Caco-2 (cell line): ENCODE measurements at regions not wholly inside any gene's neighbourhood (a gene's known extent, or its start where the extent isn't known, plus 50 kb on each side); places are given as distances from the start of the nearest gene placed in this dataset.

Source experiments
- BruUV-seq: library from RNA; stranded (reverse); fragments of 400-500 nt; replicated peaks from 2 replicates; lab custom pipeline; 2021; lab: Mats Ljungman, UMichigan
- CTCF ChIA-PET: fragments of 300-600 bp; sonication (Branson Sonifier 250); formaldehyde crosslinking; loops from one replicate; lab custom pipeline; 2022; ENCODE audit warnings: antibody characterized with exemption; lab: Charles Lee
- POLR2A ChIA-PET: fragments of 300-600 bp; sonication (Branson Sonifier 250); formaldehyde crosslinking; loops from one replicate; lab custom pipeline; 2022; ENCODE audit warnings: antibody characterized with exemption; lab: Charles Lee
- DNase-seq, 2 experiments: peaks; one replicate each; pipeline versions ENCODE4 v3.0.0 to v3.0.0-alpha.2; 2020 to 2022
- H3K27me3 ChIP-seq: replicated peaks from 2 replicates; pipeline ENCODE4 v1.6.0; 2011; ENCODE audit warnings: low read length; ENCODE audit not compliant: control insufficient read depth, insufficient read depth
- H3K36me3 ChIP-seq: 2 replicates; pipeline ENCODE4 v1.5.1; 2011; ENCODE audit warnings: low read length; ENCODE audit not compliant: control insufficient read depth, insufficient read depth
- H3K4me1 ChIP-seq: fragments of 250-450 bp; sonication (Bioruptor Pico); 2 replicates; pipeline ENCODE4 v1.5.1; 2020; ENCODE audit warnings: mild to moderate bottlenecking
- H3K4me3 ChIP-seq: 2 replicates; pipeline ENCODE4 v1.5.1; 2011; ENCODE audit warnings: low read depth, mild to moderate bottlenecking, control low read depth, low read length
- H3K9me3 ChIP-seq: fragments of 250-450 bp; sonication (Bioruptor Pico); 2 replicates; pipeline ENCODE4 v1.5.1; 2020; ENCODE audit warnings: mild to moderate bottlenecking, moderate library complexity
- H3K27ac Mint-ChIP-seq: one replicate; pipeline ENCODE4 v1.8.0; 2022; ENCODE audit warnings: mixed read lengths; ENCODE audit not compliant: unreplicated experiment
- H3K27me3 Mint-ChIP-seq: one replicate; pipeline ENCODE4 v1.8.0; 2022; ENCODE audit warnings: mixed read lengths; ENCODE audit not compliant: insufficient read depth, unreplicated experiment
- H3K36me3 Mint-ChIP-seq: one replicate; pipeline ENCODE4 v1.8.0; 2022; ENCODE audit warnings: mild to moderate bottlenecking, mixed read lengths; ENCODE audit not compliant: insufficient read depth, unreplicated experiment
- H3K4me1 Mint-ChIP-seq: one replicate; pipeline ENCODE4 v1.8.0; 2022; ENCODE audit warnings: low read depth, mixed read lengths; ENCODE audit not compliant: unreplicated experiment
- H3K4me3 Mint-ChIP-seq: one replicate; pipeline ENCODE4 v1.8.0; 2022; ENCODE audit warnings: mild to moderate bottlenecking, moderate library complexity, mixed read lengths; ENCODE audit not compliant: unreplicated experiment
- H3K9me3 Mint-ChIP-seq: one replicate; pipeline ENCODE4 v1.8.0; 2022; ENCODE audit warnings: mixed read lengths; ENCODE audit not compliant: unreplicated experiment
- CTCF ChIP-seq, 2 experiments: fragments of 200-600 bp in 1 of 2; IDR thresholded peaks; 1 replicate in 1 of 2; 2 replicates in 1 of 2; pipeline versions ENCODE4 v1.5.1 to v1.8.0; 2011 to 2022; ENCODE audit warnings: antibody characterized with exemption in 1 of 2, control low read depth in 1 of 2, inconsistent platforms in 1 of 2, low read depth in 1 of 2, low read length in 1 of 2, mild to moderate bottlenecking in 1 of 2, moderate library complexity in 1 of 2; ENCODE audit not compliant: insufficient read depth in 1 of 2, severe bottlenecking in 1 of 2, unreplicated experiment in 1 of 2
- intact Hi-C: fragments of 100-400 bp; cut with micrococcal nuclease; formaldehyde crosslinking; loops from one replicate; pipeline ENCODE4 v1.10.0; 2022; ENCODE audit not compliant: unreplicated experiment

GRCh38 chr11:80086496-80087055 is 645.7 kb upstream of the TENM4 start:
- Histone ChIP-seq H3K4me1 (no peaks in the 10 kb centered on the region), H3K9me3 (no peaks in the 10 kb centered on the region), H3K36me3 (no peaks in the 10 kb centered on the region), H3K27me3 (no peaks in the 10 kb centered on the region), H3K4me3 (no peak overlapping the region)
- POLR2A ChIA-PET: no interaction called here
- no peaks in the 10 kb centered on the region for H3K9me3 Mint-ChIP-seq
- DNase-seq: no peak
- no TSS peak for BruUV-seq
- CTCF ChIA-PET: no interaction called here
- H3K4me1 Mint-ChIP-seq: no peaks in the 10 kb centered on the region
- no peak overlapping the region for H3K27ac Mint-ChIP-seq
- TF ChIP-seq CTCF (IDR thresholded peaks at IDR 0.05; ENCODE audit: insufficient read depth in 1 of 2, low read depth in 1 of 2, low read length in 1 of 2, severe bottlenecking in 1 of 2, unreplicated experiment in 1 of 2): no peak
- H3K4me3 Mint-ChIP-seq: no peak overlapping the region
- intact Hi-C loops: no loop called here
- no peaks in the 10 kb centered on the region for H3K36me3 Mint-ChIP-seq
- peaks cover 10% of the 10 kb centered on the region for H3K27me3 Mint-ChIP-seq

DNA sequence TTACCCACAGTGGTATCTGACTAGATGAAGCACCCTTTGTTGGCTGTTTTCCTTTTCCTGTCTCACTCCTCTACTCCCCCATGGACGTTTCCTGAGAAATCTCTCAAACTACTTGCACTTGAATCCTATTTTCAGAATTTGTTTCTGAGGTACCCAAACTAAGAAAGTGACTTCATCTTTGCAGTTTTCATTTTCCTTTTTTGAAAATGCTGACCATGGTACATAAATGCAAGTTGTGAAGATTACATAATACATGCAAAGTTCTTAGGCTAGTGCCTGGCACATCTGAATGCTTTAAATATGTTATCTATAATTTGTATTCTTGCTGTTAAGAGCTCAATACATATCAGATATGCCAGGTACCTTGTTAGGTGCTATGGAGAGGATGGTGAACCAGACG is 644.7 kb upstream of the TENM4 start:
- Mint-ChIP-seq H3K4me1 (no peaks in the 10 kb centered on the region), H3K4me3 (no peak overlapping the region), H3K36me3 (no peaks in the 10 kb centered on the region), H3K9me3 (no peaks in the 10 kb centered on the region), H3K27me3 (peaks cover 10% of the 10 kb centered on the region), H3K27ac (no peak overlapping the region)
- no TSS peak for BruUV-seq
- TF ChIP-seq CTCF (IDR thresholded peaks at IDR 0.05; ENCODE audit: insufficient read depth in 1 of 2, low read depth in 1 of 2, low read length in 1 of 2, severe bottlenecking in 1 of 2, unreplicated experiment in 1 of 2): no peak
- H3K27me3 ChIP-seq: no peaks in the 10 kb centered on the region
- no peak overlapping the region for H3K4me3 ChIP-seq
- ChIA-PET CTCF (no interaction called here), POLR2A (no interaction called here)
- no peaks in the 10 kb centered on the region for H3K9me3 ChIP-seq
- no peak for DNase-seq
- no peaks in the 10 kb centered on the region for H3K4me1 ChIP-seq
- intact Hi-C loops: no loop called here
- no peaks in the 10 kb centered on the region for H3K36me3 ChIP-seq

- no peak for TF ChIP-seq CTCF (IDR thresholded peaks at IDR 0.05; ENCODE audit: insufficient read depth in 1 of 2, low read depth in 1 of 2, low read length in 1 of 2, severe bottlenecking in 1 of 2, unreplicated experiment in 1 of 2)
- no peak overlapping the region for H3K4me3 ChIP-seq
- BruUV-seq: no TSS peak
- Mint-ChIP-seq H3K9me3 (no peaks in the 10 kb centered on the region), H3K27me3 (peaks cover 8% of the 10 kb centered on the region), H3K4me1 (no peaks in the 10 kb centered on the region), H3K36me3 (no peaks in the 10 kb centered on the region), H3K4me3 (no peak overlapping the region), H3K27ac (no peak overlapping the region)
- no peaks in the 10 kb centered on the region for H3K27me3 ChIP-seq
- ChIA-PET CTCF (no interaction called here), POLR2A (no interaction called here)
- H3K9me3 ChIP-seq: no peaks in the 10 kb centered on the region
- DNase-seq: no peak
- H3K36me3 ChIP-seq: no peaks in the 10 kb centered on the region
- intact Hi-C loops: no loop called here
- no peaks in the 10 kb centered on the region for H3K4me1 ChIP-seq
Observed at GRCh38 chr11:80084608-80085007, 643.8 kb upstream of the TENM4 start.
